ENCODE measurements at regions not wholly inside any gene's neighbourhood (a gene's known extent, or its start where the extent isn't known, plus 50 kb on each side); places are given as distances from the start of the nearest gene placed in this dataset.

GRCh38 chrY:7805624-7806023, 894.1 kb upstream of the AMELY start:
- Histone ChIP-seq H3K4me1 (ENCODE audit: insufficient read depth, low read length, severe bottlenecking) (peaks cover 4% of the 10 kb centered on the region), H3K36me3 (ENCODE audit: insufficient read depth, low read length) (no peaks in the 10 kb centered on the region), H3K4me3 (ENCODE audit: low read depth, low read length, poor library complexity, severe bottlenecking) (no peak overlapping the region), H4K20me1 (ENCODE audit: insufficient read depth, low read length) (no peaks in the 10 kb centered on the region), H3K9me2 (ENCODE audit: low read depth, low read length) (no peaks in the 10 kb centered on the region), H3K27ac (ENCODE audit: low read depth, low read length, poor library complexity, severe bottlenecking) (no peak overlapping the region), H3K9ac (ENCODE audit: low read length) (no peak overlapping the region), H3F3A (ENCODE audit: insufficient read depth, low read length) (no peaks in the 10 kb centered on the region), H3K9me3 (ENCODE audit: low read length) (no peaks in the 10 kb centered on the region), H3K79me2 (ENCODE audit: insufficient read depth, low read length) (no peaks in the 10 kb centered on the region), H3K27me3 (ENCODE audit: insufficient read depth, low read length) (no peaks in the 10 kb centered on the region), H2AFZ (ENCODE audit: low read length) (no peak overlapping the region), H3K4me2 (ENCODE audit: low read length) (no peak overlapping the region)
- no peak for TF ChIP-seq EZH2 (IDR thresholded peaks at IDR 0.05; ENCODE audit: borderline replicate concordance, low read length)
- TF ChIP-seq CTCF (IDR thresholded peaks at IDR 0.05; ENCODE audit: low read length) = no peak

- H3K79me2 ChIP-seq (ENCODE audit: insufficient read depth, low read length) = no peaks in the 10 kb centered on the region
- H3K9ac ChIP-seq (ENCODE audit: low read length) = no peak overlapping the region
- H3K27me3 ChIP-seq (ENCODE audit: insufficient read depth, low read length) = no peaks in the 10 kb centered on the region
- H2AFZ ChIP-seq (ENCODE audit: low read length) = no peak overlapping the region
- no peaks in the 10 kb centered on the region for H3K4me1 ChIP-seq (ENCODE audit: insufficient read depth, low read length, severe bottlenecking)
- no peaks in the 10 kb centered on the region for H3K9me2 ChIP-seq (ENCODE audit: low read depth, low read length)
- TF ChIP-seq CTCF (IDR thresholded peaks at IDR 0.05; ENCODE audit: low read length) (no peak), EZH2 (IDR thresholded peaks at IDR 0.05; ENCODE audit: borderline replicate concordance, low read length) (no peak)
- H3K36me3 ChIP-seq (ENCODE audit: insufficient read depth, low read length) = no peaks in the 10 kb centered on the region
- no peak overlapping the region for H3K4me3 ChIP-seq (ENCODE audit: low read depth, low read length, poor library complexity, severe bottlenecking)
- H3K27ac ChIP-seq (ENCODE audit: low read depth, low read length, poor library complexity, severe bottlenecking) = no peak overlapping the region
- no peaks in the 10 kb centered on the region for H3F3A ChIP-seq (ENCODE audit: insufficient read depth, low read length)
- H3K4me2 ChIP-seq (ENCODE audit: low read length) = no peak overlapping the region
- H4K20me1 ChIP-seq (ENCODE audit: insufficient read depth, low read length) = no peaks in the 10 kb centered on the region
- no peaks in the 10 kb centered on the region for H3K9me3 ChIP-seq (ENCODE audit: low read length)
Observed at GRCh38 chrY:7803737-7804136, 892.2 kb upstream of the AMELY start.

- no peak overlapping the region for H3K27ac ChIP-seq (ENCODE audit: low read depth, low read length, poor library complexity, severe bottlenecking)
- peaks cover 14% of the 10 kb centered on the region for H3K4me1 ChIP-seq (ENCODE audit: insufficient read depth, low read length, severe bottlenecking)
- H3K9me3 ChIP-seq (ENCODE audit: low read length) = no peaks in the 10 kb centered on the region
- H3F3A ChIP-seq (ENCODE audit: insufficient read depth, low read length) = no peaks in the 10 kb centered on the region
- H2AFZ ChIP-seq (ENCODE audit: low read length) = no peak overlapping the region
- TF ChIP-seq EZH2 (IDR thresholded peaks at IDR 0.05; ENCODE audit: borderline replicate concordance, low read length) (no peak), CTCF (IDR thresholded peaks at IDR 0.05; ENCODE audit: low read length) (no peak)
- H3K27me3 ChIP-seq (ENCODE audit: insufficient read depth, low read length) = no peaks in the 10 kb centered on the region
- H3K79me2 ChIP-seq (ENCODE audit: insufficient read depth, low read length) = no peaks in the 10 kb centered on the region
- no peak overlapping the region for H3K4me2 ChIP-seq (ENCODE audit: low read length)
- no peaks in the 10 kb centered on the region for H3K36me3 ChIP-seq (ENCODE audit: insufficient read depth, low read length)
- no peak overlapping the region for H3K9ac ChIP-seq (ENCODE audit: low read length)
- H3K4me3 ChIP-seq (ENCODE audit: low read depth, low read length, poor library complexity, severe bottlenecking) = no peak overlapping the region
- H3K9me2 ChIP-seq (ENCODE audit: low read depth, low read length) = no peaks in the 10 kb centered on the region
- no peaks in the 10 kb centered on the region for H4K20me1 ChIP-seq (ENCODE audit: insufficient read depth, low read length)
Observed at GRCh38 chrY:7796128-7796527, 884.6 kb upstream of the AMELY start.
